ENCODE measurements at regions not wholly inside any gene's neighbourhood (a gene's known extent, or its start where the extent isn't known, plus 50 kb on each side); places are given as distances from the start of the nearest gene placed in this dataset.

GRCh38 chr7:41445946-41446345 is 256.9 kb downstream of the INHBA start:
- H3K4me1 ChIP-seq: no peaks in the 10 kb centered on the region
- WGBS (ENCODE audit: missing lambda C conversion rate): 49% methylated on average over 3 of the region's 3 CpGs
- H3K4me2 ChIP-seq: no peak overlapping the region
- POLR2A ChIA-PET: no interaction called here
- no peak for FAIRE-seq
- H3K9me3 ChIP-seq: no peaks in the 10 kb centered on the region
- DNase-seq (ENCODE audit: low read depth in 1 of 2, low spot score in 1 of 2): no peak
- H3K27ac ChIP-seq: no peak overlapping the region
- CTCF ChIA-PET: no interaction called here
- H3K4me3 ChIP-seq: no peak overlapping the region
- ATAC-seq: no peak
- TF ChIP-seq ELK1 (IDR thresholded peaks at IDR 0.05; ENCODE audit: low read depth, low read length) (no peak), SREBF2 (IDR thresholded peaks at IDR 0.05) (no peak), HDAC2 (IDR thresholded peaks at IDR 0.05) (no peak), CEBPB (IDR thresholded peaks at IDR 0.05) (no peak), GATA3 (IDR thresholded peaks at IDR 0.05; ENCODE audit: borderline replicate concordance) (no peak), RARB (CRISPR knock-in tag; IDR thresholded peaks at IDR 0.05) (no peak), CBX8 (IDR thresholded peaks at IDR 0.05) (no peak), RCOR1 (IDR thresholded peaks at IDR 0.05; ENCODE audit: low read depth, low read length) (no peak), TP53 (CRISPR knock-in tag; IDR thresholded peaks at IDR 0.05) (no peak), EHMT2 (IDR thresholded peaks at IDR 0.05; ENCODE audit: low read depth) (no peak), ZFP36 (IDR thresholded peaks at IDR 0.05; ENCODE audit: borderline replicate concordance, partially characterized antibody) (no peak), KDM1A (IDR thresholded peaks at IDR 0.05; ENCODE audit: low read depth) (no peak), ATOH8 (CRISPR knock-in tag; IDR thresholded peaks at IDR 0.05; ENCODE audit: low read depth) (no peak), RAD21 (conservative IDR thresholded peaks at IDR 0.05 in 1 of 2, IDR thresholded peaks at IDR 0.05 in 1 of 2) (no peak), JUNB (IDR thresholded peaks at IDR 0.05) (no peak), TFCP2L1 (CRISPR knock-in tag; IDR thresholded peaks at IDR 0.05) (no peak)

- DNase-seq (ENCODE audit: low read depth in 1 of 2, low spot score in 1 of 2) (no peak), FAIRE-seq (no peak), ATAC-seq (no peak)
- no peak for TF ChIP-seq JUNB (IDR thresholded peaks at IDR 0.05)
- POLR2A ChIA-PET: no interaction called here
- no peaks in the 10 kb centered on the region for H3K9me3 ChIP-seq
- H3K4me1 ChIP-seq: no peaks in the 10 kb centered on the region
- WGBS (ENCODE audit: missing lambda C conversion rate): 37% methylated on average over 1 of the region's 1 CpG
- no peak overlapping the region for H3K27ac ChIP-seq
- CTCF ChIA-PET: no interaction called here
- no peak overlapping the region for H3K4me2 ChIP-seq
- no peak overlapping the region for H3K4me3 ChIP-seq
Observed at GRCh38 chr7:41445432-41445831, 257.5 kb downstream of the INHBA start.

GRCh38 chr7:41439515-41439879 is 263.4 kb downstream of the INHBA start:
- no peak overlapping the region for H3K4me3 ChIP-seq
- CTCF ChIA-PET: no interaction called here
- FAIRE-seq (no peak), ATAC-seq (no peak), DNase-seq (ENCODE audit: low read depth in 1 of 2, low spot score in 1 of 2) (no peak)
- H3K27ac ChIP-seq: no peak overlapping the region
- no peaks in the 10 kb centered on the region for H3K4me1 ChIP-seq
- TF ChIP-seq NPAS2 (CRISPR knock-in tag; IDR thresholded peaks at IDR 0.05; ENCODE audit: borderline replicate concordance) (no peak), HDAC2 (IDR thresholded peaks at IDR 0.05) (no peak), HES2 (IDR thresholded peaks at IDR 0.05) (no peak), ZSCAN20 (CRISPR knock-in tag; IDR thresholded peaks at IDR 0.05) (no peak), RFX5 (IDR thresholded peaks at IDR 0.05) (no peak), JUN (IDR thresholded peaks at IDR 0.05) (no peak), GATA3 (IDR thresholded peaks at IDR 0.05; ENCODE audit: borderline replicate concordance) (no peak), RNF2 (IDR thresholded peaks at IDR 0.05; ENCODE audit: borderline replicate concordance, low read depth) (no peak), MAZ (IDR thresholded peaks at IDR 0.05; ENCODE audit: borderline replicate concordance, low read depth, low read length) (no peak), HOXB13 (CRISPR knock-in tag; IDR thresholded peaks at IDR 0.05; ENCODE audit: low read depth) (no peak), CBX2 (IDR thresholded peaks at IDR 0.05; ENCODE audit: borderline replicate concordance, low read depth) (no peak), MAFK (IDR thresholded peaks at IDR 0.05; ENCODE audit: partially characterized antibody) (no peak), CEBPB (IDR thresholded peaks at IDR 0.05) (no peak), ZNF302 (CRISPR knock-in tag; IDR thresholded peaks at IDR 0.05) (no peak), HEYL (CRISPR knock-in tag; IDR thresholded peaks at IDR 0.05) (no peak), CBX8 (IDR thresholded peaks at IDR 0.05) (no peak), KDM5A (IDR thresholded peaks at IDR 0.05) (no peak), FOXS1 (CRISPR knock-in tag; IDR thresholded peaks at IDR 0.05) (no peak)
- 6% methylated on average over 7 of the region's 7 CpGs for WGBS (ENCODE audit: missing lambda C conversion rate)
- no peaks in the 10 kb centered on the region; the same call in 2 of the 3 replicates for H3K9me3 ChIP-seq
- POLR2A ChIA-PET: no interaction called here
- no peak overlapping the region for H3K4me2 ChIP-seq

Measured in A549 (cell line).